Osteoblast (primary cell): ENCODE measurements at regions not wholly inside any gene's neighbourhood (a gene's known extent, or its start where the extent isn't known, plus 50 kb on each side); places are given as distances from the start of the nearest gene placed in this dataset.
A peak's percentile ranks its signal among the peaks of the same experiment; 100 is the strongest.

ENCODE experiments used
- DNase-seq: peaks from one replicate; pipeline ENCODE4 v3.0.0; 2011; ENCODE audit warnings: low spot score, mixed read lengths; ENCODE audit not compliant: insufficient read length; ENCODE audit errors: missing footprints
- H2AFZ ChIP-seq: 2 replicates; pipeline ENCODE4 v1.6.0; 2011; ENCODE audit warnings: mild to moderate bottlenecking, low read length
- H3K27ac ChIP-seq: 2 replicates; pipeline ENCODE4 v1.5.1; 2011; ENCODE audit warnings: mild to moderate bottlenecking, low read depth, low read length, moderate library complexity
- H3K27me3 ChIP-seq: 2 replicates; pipeline ENCODE4 v1.6.0; 2012; ENCODE audit warnings: mild to moderate bottlenecking, control low read depth, inconsistent platforms, low read length, moderate library complexity; ENCODE audit not compliant: insufficient read depth
- H3K36me3 ChIP-seq: 2 replicates; pipeline ENCODE4 v1.5.1; 2011; ENCODE audit warnings: mild to moderate bottlenecking, low read length, control low read depth, moderate library complexity; ENCODE audit not compliant: insufficient read depth
- H3K4me1 ChIP-seq: 2 replicates; pipeline ENCODE4 v1.5.1; 2011; ENCODE audit warnings: mild to moderate bottlenecking, low read length, control low read depth, moderate library complexity; ENCODE audit not compliant: insufficient read depth
- H3K4me2 ChIP-seq: 2 replicates; pipeline ENCODE4 v1.6.0; 2011; ENCODE audit warnings: mild to moderate bottlenecking, low read length; ENCODE audit not compliant: insufficient read depth
- H3K4me3 ChIP-seq: fragments of 200-600 bp; sonication (generic); 3 replicates; pipeline ENCODE4 v1.5.1; 2012; ENCODE audit warnings: mild to moderate bottlenecking, low read length, inconsistent platforms; ENCODE audit not compliant: insufficient read depth
- H3K79me2 ChIP-seq: 2 replicates; pipeline ENCODE4 v1.6.0; 2012; ENCODE audit warnings: mild to moderate bottlenecking, low read length, control low read depth, inconsistent platforms; ENCODE audit not compliant: insufficient read depth
- H3K9me3 ChIP-seq: 2 replicates; pipeline ENCODE4 v1.5.1; 2011; ENCODE audit warnings: low read depth, low read length, control low read depth
- H4K20me1 ChIP-seq: 2 replicates; pipeline ENCODE4 v1.6.0; 2012; ENCODE audit warnings: mild to moderate bottlenecking, low read length, control low read depth; ENCODE audit not compliant: insufficient read depth
- CTCF ChIP-seq: IDR thresholded peaks from 2 replicates; pipeline ENCODE4 v1.5.1; 2011; ENCODE audit warnings: mild to moderate bottlenecking, low read depth, low read length, moderate library complexity; ENCODE audit errors: extremely low read depth

DNA sequence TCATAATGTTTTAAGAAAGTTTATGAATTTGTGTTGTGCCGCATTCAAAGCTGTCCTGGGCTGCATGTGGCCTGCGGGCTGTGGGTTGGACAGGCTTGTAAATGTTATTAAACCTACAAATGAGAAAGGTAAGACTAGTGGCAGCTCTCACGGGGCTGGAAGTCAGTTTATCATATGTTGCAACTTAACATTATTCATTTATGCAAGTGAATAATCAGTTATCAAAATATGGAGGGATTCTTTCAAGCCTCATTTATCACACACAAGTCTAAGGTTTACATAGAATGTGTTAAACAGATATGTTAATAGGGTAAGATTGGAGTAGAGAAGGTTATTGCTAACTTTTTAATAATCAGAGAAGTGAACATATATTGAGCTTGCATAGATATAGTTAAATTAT lies 442.5 kb upstream of the RGS6 start:
- Histone ChIP-seq H3K4me1 (peaks cover 70% of the 10 kb centered on the region), H2AFZ (no peak overlapping the region), H3K4me3 (no peak overlapping the region), H4K20me1 (no peaks in the 10 kb centered on the region), H3K79me2 (peaks cover 60% of the 10 kb centered on the region), H3K4me2 (peak overlapping the region; percentile 58), H3K36me3 (no peaks in the 10 kb centered on the region), H3K27me3 (no peaks in the 10 kb centered on the region), H3K27ac (peak overlapping the region; percentile 98), H3K9me3 (no peaks in the 10 kb centered on the region)
- DNase-seq, result no peak
- no peak for TF ChIP-seq CTCF

DNA sequence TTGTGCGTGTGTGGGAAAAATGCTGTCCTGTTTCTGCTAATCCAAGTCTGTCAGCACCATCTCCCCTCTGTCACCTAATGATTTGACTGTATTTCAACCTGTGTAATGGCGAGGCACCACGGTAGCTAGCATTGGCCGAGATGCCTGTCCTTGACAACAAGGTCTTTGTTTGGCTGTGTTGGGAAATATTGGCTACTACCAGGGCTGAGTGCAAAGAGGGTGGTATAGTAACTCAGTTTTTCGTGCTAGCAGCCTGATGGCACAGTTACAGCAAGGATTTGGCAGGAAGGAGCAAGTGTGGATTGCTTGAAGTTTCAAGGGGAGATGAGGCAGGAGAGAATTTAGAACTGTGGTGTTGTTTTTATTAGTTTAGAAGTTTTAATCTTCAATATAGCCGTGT lies 440.3 kb upstream of the RGS6 start:
- H4K20me1 ChIP-seq, result no peaks in the 10 kb centered on the region
- peaks cover 4% of the 10 kb centered on the region for H3K36me3 ChIP-seq
- no peak overlapping the region for H2AFZ ChIP-seq
- H3K79me2 ChIP-seq, result peaks cover 74% of the 10 kb centered on the region
- DNase-seq, result no peak
- H3K4me1 ChIP-seq, result peaks cover 48% of the 10 kb centered on the region
- TF ChIP-seq CTCF, result no peak
- H3K4me3 ChIP-seq, result no peak overlapping the region
- no peak overlapping the region for H3K4me2 ChIP-seq
- H3K9me3 ChIP-seq, result no peaks in the 10 kb centered on the region
- no peaks in the 10 kb centered on the region for H3K27me3 ChIP-seq
- peak overlapping the region; percentile 29 for H3K27ac ChIP-seq

- peak overlapping the region; percentile 29 for H3K27ac ChIP-seq
- TF ChIP-seq CTCF, result no peak
- H3K4me1 ChIP-seq, result peaks cover 47% of the 10 kb centered on the region
- H3K27me3 ChIP-seq, result no peaks in the 10 kb centered on the region
- no peaks in the 10 kb centered on the region for H3K9me3 ChIP-seq
- H2AFZ ChIP-seq, result no peak overlapping the region
- H3K79me2 ChIP-seq, result peaks cover 74% of the 10 kb centered on the region
- H4K20me1 ChIP-seq, result no peaks in the 10 kb centered on the region
- peaks cover 4% of the 10 kb centered on the region for H3K36me3 ChIP-seq
- no peak for DNase-seq
- no peak overlapping the region for H3K4me2 ChIP-seq
- H3K4me3 ChIP-seq, result no peak overlapping the region
Measured at GRCh38 chr14:71492346-71492745, 439.9 kb upstream of the RGS6 start.

DNA sequence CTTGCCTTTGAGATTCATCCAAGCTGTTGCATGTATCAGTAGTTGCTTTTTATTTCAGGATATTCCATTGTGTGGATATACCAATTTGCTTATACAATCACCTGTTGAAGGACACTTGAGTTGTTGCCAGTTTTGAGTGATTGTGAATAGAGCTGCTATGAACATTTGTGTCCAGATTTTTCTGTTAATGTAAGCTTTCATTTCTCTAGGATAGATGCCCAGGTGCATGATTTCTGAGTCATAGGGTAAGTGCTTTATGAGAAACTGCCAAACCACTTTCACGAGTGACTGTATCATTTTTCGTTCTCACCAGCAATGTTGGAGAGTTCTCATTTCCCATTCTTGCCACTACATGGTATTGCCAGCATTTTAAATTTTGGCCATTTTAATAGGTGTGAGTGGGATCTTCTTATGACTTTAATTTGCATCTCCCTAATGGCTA lies 434.6 kb upstream of the RGS6 start:
- Histone ChIP-seq H3K4me2 (peak overlapping the region; percentile 57), H3K27ac (peak overlapping the region; percentile 63), H2AFZ (no peak overlapping the region), H3K4me1 (peaks cover 22% of the 10 kb centered on the region), H3K4me3 (peak overlapping the region; percentile 13), H3K36me3 (peaks cover 4% of the 10 kb centered on the region), H3K27me3 (no peaks in the 10 kb centered on the region), H3K79me2 (peaks cover 96% of the 10 kb centered on the region), H3K9me3 (no peaks in the 10 kb centered on the region), H4K20me1 (no peaks in the 10 kb centered on the region)
- DNase-seq, result no peak
- TF ChIP-seq CTCF, result no peak
